ENCODE measurements at regions not wholly inside any gene's neighbourhood (a gene's known extent, or its start where the extent isn't known, plus 50 kb on each side); places are given as distances from the start of the nearest gene placed in this dataset.

DNA sequence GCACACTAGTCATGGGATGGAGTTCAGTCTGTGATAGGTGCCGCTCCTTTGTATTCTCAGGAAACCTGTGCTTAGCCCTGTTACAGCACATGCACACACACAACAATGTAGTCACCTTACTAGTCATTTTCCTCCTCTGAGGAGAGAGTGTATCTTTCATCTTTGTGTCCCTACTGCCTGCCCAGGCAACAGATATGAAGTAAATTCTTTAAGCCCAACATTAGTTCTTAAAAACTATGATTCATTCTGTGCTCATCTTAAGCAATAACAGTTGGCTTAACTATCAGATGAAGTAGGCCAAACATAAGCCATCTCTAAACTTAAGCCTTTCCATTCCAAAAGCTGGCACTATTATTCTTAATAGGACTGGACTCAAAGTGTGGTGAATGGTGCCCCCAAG is 186.5 kb downstream of the LNPK start:
- no peak for ATAC-seq
- no peak overlapping the region for H3K4me3 ChIP-seq
- FAIRE-seq, result no peak
- H3K27ac ChIP-seq, result no peak overlapping the region
- DNase-seq (ENCODE audit: low read depth in 1 of 2, low spot score in 1 of 2), result no peak
- no peaks in the 10 kb centered on the region; the same call in 2 of the 3 replicates for H3K9me3 ChIP-seq
- no peak overlapping the region for H3K4me2 ChIP-seq
- 89% methylated on average over 1 of the region's 1 CpG for whole genome bisulfite sequencing (ENCODE audit: missing lambda C conversion rate)
- no peaks in the 10 kb centered on the region for H3K4me1 ChIP-seq
- POLR2A ChIA-PET, result no interaction called here
- no peak for TF ChIP-seq RARB (CRISPR knock-in tag; IDR thresholded peaks at IDR 0.05)
- no peak for TF ChIP-seq NFE2L2 (conservative IDR thresholded peaks at IDR 0.05; ENCODE audit: low read length)
- TF ChIP-seq TFCP2L1 (CRISPR knock-in tag; IDR thresholded peaks at IDR 0.05), result no peak
- no peak for TF ChIP-seq HOXB13 (CRISPR knock-in tag; IDR thresholded peaks at IDR 0.05; ENCODE audit: low read depth)
- TF ChIP-seq CHD4 (IDR thresholded peaks at IDR 0.05; ENCODE audit: borderline replicate concordance), result no peak
- TF ChIP-seq PBX3 (IDR thresholded peaks at IDR 0.05), result no peak
- no peak for TF ChIP-seq HOXB5 (CRISPR knock-in tag; IDR thresholded peaks at IDR 0.05)
- TF ChIP-seq ESRRA (IDR thresholded peaks at IDR 0.05; ENCODE audit: borderline replicate concordance, low read length), result no peak
- TF ChIP-seq POLR2AphosphoS2 (conservative IDR thresholded peaks at IDR 0.05; ENCODE audit: low read length), result no peak
- TF ChIP-seq ZSCAN20 (CRISPR knock-in tag; IDR thresholded peaks at IDR 0.05), result no peak
- no peak for TF ChIP-seq NPAS2 (CRISPR knock-in tag; IDR thresholded peaks at IDR 0.05; ENCODE audit: borderline replicate concordance)
- TF ChIP-seq SMC3 (IDR thresholded peaks at IDR 0.05), result no peak
- TF ChIP-seq CEBPB (IDR thresholded peaks at IDR 0.05), result no peak
- no peak for TF ChIP-seq CTCF (IDR thresholded peaks at IDR 0.05)
- no peak for TF ChIP-seq MAFK (IDR thresholded peaks at IDR 0.05; ENCODE audit: partially characterized antibody)
- no peak for TF ChIP-seq RAD21 (conservative IDR thresholded peaks at IDR 0.05 in 1 of 2, IDR thresholded peaks at IDR 0.05 in 1 of 2)
- no peak for TF ChIP-seq RCOR1 (IDR thresholded peaks at IDR 0.05; ENCODE audit: low read depth, low read length)
- CTCF ChIA-PET, result interaction anchor here (0.5 kb wide), 1 partner anchor 182 kb away, joined by 3 read pairs; no protein-coding TSS in a partner anchor

- POLR2A ChIA-PET, result no interaction called here
- Histone ChIP-seq H3K4me3 (no peak overlapping the region), H3K4me2 (no peak overlapping the region), H3K27ac (no peak overlapping the region), H3K9me3 (no peaks in the 10 kb centered on the region; the same call in 2 of the 3 replicates), H3K4me1 (no peaks in the 10 kb centered on the region)
- FAIRE-seq, result no peak
- CTCF ChIA-PET, result no interaction called here
- TF ChIP-seq, protein P1, sequence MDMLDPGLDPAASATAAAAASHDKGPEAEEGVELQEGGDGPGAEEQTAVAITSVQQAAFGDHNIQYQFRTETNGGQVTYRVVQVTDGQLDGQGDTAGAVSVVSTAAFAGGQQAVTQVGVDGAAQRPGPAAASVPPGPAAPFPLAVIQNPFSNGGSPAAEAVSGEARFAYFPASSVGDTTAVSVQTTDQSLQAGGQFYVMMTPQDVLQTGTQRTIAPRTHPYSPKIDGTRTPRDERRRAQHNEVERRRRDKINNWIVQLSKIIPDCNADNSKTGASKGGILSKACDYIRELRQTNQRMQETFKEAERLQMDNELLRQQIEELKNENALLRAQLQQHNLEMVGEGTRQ (IDR thresholded peaks at IDR 0.05), result no peak
- no peak for DNase-seq (ENCODE audit: low read depth in 1 of 2, low spot score in 1 of 2)
- ATAC-seq, result no peak
- WGBS (ENCODE audit: missing lambda C conversion rate), result 0% methylated on average over 2 of the region's 2 CpGs
Measured at GRCh38 chr2:175811971-175812370, 190.1 kb downstream of the LNPK start.

DNA sequence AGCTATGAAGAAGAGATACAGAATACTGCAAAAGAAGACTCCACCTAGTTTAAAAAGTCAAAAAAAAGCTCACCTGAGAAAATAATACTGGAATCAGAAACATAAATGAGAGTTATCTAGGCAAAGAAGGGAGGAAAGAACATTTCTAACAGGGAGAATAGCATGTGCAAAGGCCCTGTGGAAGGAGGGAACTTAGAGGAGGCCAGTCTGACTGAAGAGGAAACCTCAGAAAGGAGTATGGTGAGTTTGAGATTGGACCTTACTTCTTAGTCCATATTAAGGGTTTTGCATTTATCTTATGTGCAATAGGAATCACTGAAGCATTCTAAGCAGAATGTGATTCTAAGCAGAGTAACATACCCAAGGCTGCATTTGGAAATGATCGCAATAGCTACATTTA is 193.2 kb downstream of the LNPK start:
- 93% methylated on average over 1 of the region's 1 CpG for WGBS (ENCODE audit: missing lambda C conversion rate)
- TF ChIP-seq PBX3 (IDR thresholded peaks at IDR 0.05), result no peak
- TF ChIP-seq ZSCAN20 (CRISPR knock-in tag; IDR thresholded peaks at IDR 0.05), result no peak
- TF ChIP-seq FOSB (CRISPR knock-in tag; IDR thresholded peaks at IDR 0.05), result no peak
- no peak for TF ChIP-seq ZC3H11A (IDR thresholded peaks at IDR 0.05)
- no peak for TF ChIP-seq KDM1A (IDR thresholded peaks at IDR 0.05; ENCODE audit: low read depth)
- TF ChIP-seq CTCF (IDR thresholded peaks at IDR 0.05), result no peak
- TF ChIP-seq GATA3 (IDR thresholded peaks at IDR 0.05; ENCODE audit: borderline replicate concordance), result no peak
- no peak for TF ChIP-seq HES2 (IDR thresholded peaks at IDR 0.05)
- no peak for TF ChIP-seq POLR2A (IDR thresholded peaks at IDR 0.05; ENCODE audit: low read length)
- TF ChIP-seq RCOR1 (IDR thresholded peaks at IDR 0.05; ENCODE audit: low read depth, low read length), result no peak
- TF ChIP-seq NFE2L2 (conservative IDR thresholded peaks at IDR 0.05; ENCODE audit: low read length), result no peak
- no peak for TF ChIP-seq HOXB5 (CRISPR knock-in tag; IDR thresholded peaks at IDR 0.05)
- no peak for TF ChIP-seq CEBPB (IDR thresholded peaks at IDR 0.05)
- no peak for TF ChIP-seq RNF2 (IDR thresholded peaks at IDR 0.05; ENCODE audit: borderline replicate concordance, low read depth)
- TF ChIP-seq RAD21 (conservative IDR thresholded peaks at IDR 0.05 in 1 of 2, IDR thresholded peaks at IDR 0.05 in 1 of 2), result no peak
- TF ChIP-seq HOXB13 (CRISPR knock-in tag; IDR thresholded peaks at IDR 0.05; ENCODE audit: low read depth), result no peak
- TF ChIP-seq MAX (IDR thresholded peaks at IDR 0.05), result no peak
- no peak for TF ChIP-seq BHLHE40 (IDR thresholded peaks at IDR 0.05; ENCODE audit: low read depth, low read length)

More for the DNA sequence above, 193.2 kb downstream of the LNPK start:
- no peak overlapping the region for H3K4me2 ChIP-seq
- no peak for DNase-seq (ENCODE audit: low read depth in 1 of 2, low spot score in 1 of 2)
- H3K27ac ChIP-seq, result no peak overlapping the region
- no peak for ATAC-seq
- H3K9me3 ChIP-seq, result no peaks in the 10 kb centered on the region
- POLR2A ChIA-PET, result no interaction called here
- H3K4me3 ChIP-seq, result no peak overlapping the region
- no peak for FAIRE-seq
- CTCF ChIA-PET, result no interaction called here
- no peaks in the 10 kb centered on the region for H3K4me1 ChIP-seq
